Stimulated activated CD4-positive, alpha-beta T cell treated with anti-CD3 and anti-CD28 coated beads, Interleukin-15, amount 100 ng/mL, for 24 hours (primary cell): ENCODE measurements at regions not wholly inside any gene's neighbourhood (a gene's known extent, or its start where the extent isn't known, plus 50 kb on each side); places are given as distances from the start of the nearest gene placed in this dataset.
"Not testable (repeated sequence)": the region's sequence is repeated elsewhere in the genome, so short reads cannot be mapped to it uniquely, and the experiment has no call there.

Source experiments
- DNase-seq: peaks from one replicate; pipeline ENCODE4 v3.0.0-alpha.2; 2020

DNA sequence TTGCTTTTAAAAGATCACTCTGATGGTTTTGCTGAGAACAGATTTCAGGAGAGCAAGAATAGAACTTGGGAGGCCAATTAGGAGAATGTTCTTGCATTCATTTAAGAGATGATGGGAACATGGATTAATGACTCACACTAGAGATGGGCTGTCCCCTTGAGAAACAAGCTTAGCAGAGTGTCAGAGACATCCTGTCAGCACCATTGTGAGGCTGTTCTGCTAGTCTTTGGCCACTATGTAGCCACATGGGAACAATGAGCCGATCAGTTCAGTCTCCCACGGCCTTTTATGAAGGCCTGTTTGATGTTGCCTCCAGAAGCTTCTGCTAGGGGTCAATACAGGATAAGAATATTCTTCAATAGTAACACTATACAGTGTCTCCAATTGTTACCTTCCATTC, 113.0 kb upstream of the EYA4 start:
- DNase-seq = no peak

DNA sequence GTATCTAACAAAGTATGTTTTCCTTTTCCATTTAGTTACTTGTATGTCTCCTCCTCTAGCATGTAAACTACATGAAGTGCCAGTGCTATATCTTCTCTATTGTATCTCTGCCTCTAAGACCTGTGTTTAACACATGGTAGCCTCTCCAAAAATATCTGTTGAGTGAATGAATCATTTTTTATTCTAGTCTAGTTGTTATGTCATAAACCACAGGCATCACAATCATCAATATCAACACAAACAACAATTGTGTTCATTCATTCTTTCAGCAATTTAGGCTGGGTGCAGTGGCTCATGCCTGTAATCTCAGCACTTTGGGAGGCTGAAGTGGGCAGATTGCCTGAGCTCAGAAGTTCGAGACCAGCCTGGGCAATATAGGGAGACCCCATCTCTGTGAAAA, 111.6 kb upstream of the EYA4 start:
- no peak for DNase-seq

DNA sequence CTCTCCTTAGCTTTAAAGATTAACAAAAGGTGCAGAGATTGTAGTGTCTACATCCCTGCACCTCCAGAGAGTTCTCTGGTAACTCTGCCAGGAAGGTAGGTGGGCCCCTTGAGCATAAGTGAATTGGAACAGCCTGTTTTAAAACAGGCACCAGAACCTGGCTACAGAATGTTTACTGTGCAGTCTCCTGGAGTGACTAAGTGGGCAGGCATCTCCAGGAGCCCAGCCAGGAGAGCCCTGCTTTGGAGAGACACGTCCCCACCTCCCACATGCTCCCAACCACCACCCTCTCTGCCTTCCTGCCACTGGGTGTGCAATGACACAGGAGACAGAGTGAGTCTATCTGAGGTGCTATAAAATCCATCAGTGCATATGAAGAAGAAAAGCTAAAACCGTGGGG, 110.3 kb upstream of the EYA4 start:
- no peak for DNase-seq

DNA sequence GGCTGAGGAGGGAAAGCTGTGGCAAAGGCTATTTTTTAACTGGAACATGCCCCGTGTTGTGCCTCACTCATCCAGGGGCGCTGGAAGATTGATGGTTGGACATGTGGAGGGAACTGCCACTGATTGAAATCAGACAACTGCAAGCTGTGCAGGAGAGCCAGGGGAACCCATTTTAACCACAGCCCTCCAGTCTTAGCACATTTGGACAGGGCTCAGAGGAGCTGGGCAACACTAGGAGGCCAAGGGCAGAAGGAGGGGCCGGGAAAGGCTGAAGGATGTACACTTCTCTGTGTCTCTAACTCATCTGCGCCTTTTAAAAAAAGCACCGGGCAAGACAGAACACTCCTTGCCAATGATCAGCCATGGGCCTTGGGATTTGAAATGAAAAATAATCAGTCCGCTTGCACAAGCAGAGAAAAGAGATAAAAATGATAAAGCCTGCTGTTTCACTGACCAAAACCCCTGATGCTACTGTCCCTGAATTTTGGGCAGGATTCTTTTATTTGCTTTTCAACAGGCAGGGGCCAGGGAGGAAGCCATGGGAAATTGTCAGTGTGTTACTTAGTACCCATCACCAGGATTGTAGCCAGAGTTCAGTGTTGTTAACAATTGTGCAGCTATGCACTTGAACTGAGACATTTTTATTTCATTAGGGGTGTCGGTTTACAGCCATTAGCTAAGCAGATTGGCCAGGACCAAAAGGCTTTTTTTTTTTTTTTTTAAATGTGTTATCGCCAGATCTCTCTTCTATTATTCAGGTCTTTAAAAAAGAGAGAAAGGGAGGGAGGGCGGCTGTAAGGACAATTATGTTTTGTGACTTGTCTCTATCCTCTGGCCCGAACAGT, 109.3 kb upstream of the EYA4 start:
- no peak for DNase-seq

DNA sequence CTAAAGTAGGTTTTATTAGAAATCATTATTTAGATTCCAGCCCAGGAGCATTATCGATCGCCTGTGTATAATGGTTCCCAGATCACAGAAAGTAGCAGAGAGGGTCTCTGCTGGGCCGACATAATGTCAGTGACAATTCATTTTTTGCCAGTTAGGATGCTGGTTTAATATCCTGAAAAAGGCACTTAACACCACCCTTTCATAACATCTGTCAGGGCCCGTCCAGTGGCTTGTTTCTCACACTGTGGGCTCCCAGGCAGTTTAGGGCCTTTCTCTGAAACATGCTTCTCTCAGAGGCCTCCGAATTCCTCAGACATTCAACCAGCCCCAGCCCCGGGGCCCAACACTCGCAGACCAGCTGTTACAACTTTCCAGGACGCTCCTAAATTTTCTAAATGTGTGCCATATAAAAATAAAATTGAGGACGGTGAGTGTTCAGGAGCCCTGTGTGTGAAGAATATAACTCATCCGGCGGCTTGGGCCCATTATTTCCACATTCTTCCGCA, 108.6 kb upstream of the EYA4 start:
- no peak for DNase-seq

DNA sequence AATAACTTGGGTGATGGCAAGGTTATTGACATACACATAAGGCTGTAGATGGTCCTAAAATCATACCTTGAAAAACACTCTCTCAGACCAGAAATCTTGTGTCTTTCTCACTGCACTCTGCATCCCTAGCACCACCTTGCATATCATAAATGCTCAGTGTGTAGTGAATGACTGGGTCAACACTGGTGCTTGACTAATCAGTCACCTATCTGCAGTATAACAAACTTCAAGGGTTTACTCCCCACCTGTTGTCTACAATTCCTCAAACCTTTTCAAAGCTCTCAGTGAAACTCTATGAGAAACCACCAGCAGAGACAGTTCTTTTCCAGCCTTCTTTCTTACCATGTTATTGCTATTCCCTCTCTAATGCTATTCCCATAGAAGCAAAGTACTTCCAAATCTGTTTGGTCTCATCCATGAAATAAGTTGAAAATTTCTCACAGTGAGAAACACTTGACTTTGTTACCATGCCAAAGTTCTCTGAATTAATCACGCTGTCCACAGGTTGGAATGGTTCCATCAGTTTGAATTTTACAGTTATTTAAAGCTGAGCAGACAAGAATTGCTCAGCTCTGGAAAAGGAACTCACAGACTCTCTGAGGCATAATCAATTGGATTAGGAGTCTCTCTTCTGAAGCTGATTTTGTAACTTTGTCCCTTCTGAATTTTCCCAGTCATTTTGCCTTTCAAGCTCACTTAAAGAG, 104.8 kb upstream of the EYA4 start:
- DNase-seq = no peak

DNA sequence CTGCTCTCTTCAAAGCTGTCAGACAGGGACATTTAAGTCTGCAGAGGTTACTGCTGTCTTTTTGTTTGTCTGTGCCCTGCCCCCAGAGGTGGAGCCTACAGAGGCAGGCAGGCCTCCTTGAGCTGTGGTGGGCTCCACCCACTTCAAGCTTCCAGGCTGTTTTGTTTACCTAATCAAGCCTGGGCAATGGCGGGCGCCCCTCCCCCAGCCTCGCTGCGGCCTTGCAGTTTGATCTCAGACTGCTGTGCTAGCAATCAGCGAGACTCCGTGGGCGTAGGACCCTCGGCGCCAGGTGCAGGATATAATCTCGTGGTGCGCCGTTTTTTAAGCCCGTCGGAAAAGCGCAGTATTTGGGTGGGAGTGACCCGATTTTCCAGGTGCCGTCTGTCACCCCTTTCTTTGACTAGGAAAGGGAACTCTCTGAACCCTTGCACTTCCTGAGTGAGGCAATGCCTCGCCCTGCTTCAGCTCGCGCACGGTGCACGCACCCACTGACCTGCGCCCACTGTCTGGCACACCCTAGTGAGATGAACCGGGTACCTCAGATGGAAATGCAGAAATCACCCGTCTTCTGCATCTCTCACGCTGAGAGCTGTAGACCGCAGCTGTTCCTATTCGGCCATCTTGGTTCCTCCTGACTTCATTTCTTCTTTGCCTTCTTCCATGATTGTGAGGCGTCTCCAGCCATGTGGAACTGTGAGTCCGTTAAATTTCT, 93.5 kb upstream of the EYA4 start:
- not testable (repeated sequence) for DNase-seq

DNA sequence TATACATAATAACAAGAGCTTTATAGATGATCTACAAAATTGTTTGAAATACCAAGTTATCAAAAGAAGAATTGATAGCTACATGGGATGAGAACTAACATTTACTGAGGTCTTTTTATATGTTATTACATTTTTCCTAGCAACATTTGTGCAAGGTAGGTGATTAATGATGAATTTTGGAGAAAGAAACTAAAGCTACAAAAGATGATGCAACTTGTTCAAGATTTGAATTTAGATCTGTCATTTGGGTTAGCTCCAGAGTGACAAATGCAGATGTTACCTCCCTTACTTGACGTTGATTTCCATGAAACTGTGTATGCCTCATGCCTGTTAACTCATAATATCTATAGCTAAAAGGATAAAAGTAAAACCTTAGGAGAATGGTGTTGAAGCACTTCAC, 84.5 kb upstream of the EYA4 start:
- no peak for DNase-seq

DNA sequence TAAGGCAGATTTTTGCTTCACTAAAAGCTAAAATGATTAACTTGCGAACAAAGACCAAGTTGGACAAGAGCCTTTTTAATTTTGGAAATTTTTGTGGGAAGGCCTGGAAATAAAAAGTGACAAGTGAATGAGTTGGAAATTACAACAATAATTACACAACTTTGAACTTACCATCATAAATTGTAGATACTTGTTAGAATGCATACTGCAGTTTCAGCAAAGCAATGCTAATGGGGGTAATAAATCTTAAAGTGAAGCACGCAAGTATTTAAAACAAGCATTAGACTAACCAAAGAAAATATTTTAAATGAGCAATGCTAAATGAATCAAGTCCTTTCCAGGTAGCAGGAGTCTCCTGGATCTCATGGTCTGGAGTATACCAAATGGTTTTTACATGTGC, 83.2 kb upstream of the EYA4 start:
- no peak for DNase-seq

DNA sequence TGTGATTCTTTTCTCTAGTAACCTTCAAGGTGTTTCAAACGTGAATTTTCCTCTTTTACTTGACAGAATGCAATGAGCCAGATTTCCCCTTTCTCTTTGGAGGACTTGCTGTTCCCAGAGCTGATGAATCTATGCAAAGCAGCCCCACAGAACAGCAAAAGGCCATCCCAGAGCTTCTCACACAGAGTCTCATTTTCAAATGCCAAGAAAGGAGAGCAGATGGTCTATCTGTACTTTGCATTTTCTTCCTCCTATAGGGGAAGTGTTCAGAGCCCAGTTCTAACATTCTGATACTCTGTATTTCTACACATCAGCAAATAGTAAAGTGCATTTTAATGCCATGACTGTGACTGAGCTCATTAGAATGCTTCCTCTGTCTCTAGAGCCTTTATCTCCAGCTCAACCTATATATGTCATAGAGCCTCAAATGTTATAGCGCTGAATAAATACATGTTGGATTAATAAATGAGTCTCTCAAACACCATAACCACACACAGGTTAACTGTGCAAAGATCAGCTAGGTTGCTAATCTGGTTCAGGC, 81.8 kb upstream of the EYA4 start:
- DNase-seq = no peak

DNA sequence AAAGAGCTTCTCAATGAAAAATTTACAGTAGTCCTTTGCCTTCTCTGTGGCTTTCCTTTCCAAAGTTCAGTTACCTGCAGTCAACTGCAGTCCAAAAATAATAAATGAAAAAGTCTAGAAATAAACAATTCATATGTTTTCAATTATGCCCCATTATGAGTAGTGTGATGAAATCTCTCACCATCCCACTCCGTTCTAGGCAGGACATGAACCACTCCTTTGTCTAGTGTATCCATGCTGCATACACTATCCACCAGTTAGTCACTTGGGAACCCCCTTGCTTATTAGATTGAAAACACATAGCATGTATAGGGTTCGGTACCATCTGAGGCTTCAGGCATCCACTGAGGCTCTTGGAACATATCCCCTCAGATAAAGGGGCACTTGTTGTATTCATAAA, 80.6 kb upstream of the EYA4 start:
- DNase-seq = no peak

DNA sequence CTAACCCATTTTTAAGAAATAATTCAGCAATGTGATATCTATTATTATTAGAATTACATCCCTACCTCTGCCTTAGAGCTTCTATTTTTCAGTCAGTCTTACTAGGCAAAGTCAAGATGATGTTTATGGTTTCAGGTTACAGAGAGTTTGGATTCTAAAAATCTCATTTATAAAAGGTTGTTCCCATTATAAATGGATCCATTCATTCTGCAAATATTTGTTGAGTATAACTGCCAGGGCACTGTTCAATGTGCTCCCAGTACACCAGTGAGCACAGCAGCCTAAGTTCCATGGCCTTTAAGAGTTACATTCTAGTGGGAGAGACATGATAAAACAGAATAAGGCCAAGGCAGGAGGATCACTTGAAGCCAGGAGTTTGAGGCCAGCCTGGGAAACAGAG, 75.9 kb upstream of the EYA4 start:
- no peak for DNase-seq

DNA sequence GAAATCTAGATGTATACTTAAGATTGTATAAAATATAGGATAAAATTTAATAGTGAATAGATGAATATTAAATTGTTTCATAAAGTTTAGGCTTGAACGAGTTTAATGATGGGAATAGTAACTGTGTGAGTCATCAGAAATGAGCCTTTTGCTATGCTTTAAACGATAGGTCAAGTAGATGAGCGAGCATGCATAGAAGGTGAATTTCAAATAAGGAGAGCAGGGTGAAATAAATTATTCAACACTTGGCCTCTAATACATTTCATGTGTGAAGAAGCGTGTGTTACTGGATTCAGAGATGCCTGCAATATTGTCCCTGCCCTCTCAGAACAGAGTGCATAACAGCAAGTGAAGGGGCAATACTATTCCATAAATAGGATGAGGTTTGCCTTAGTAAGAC, 74.4 kb upstream of the EYA4 start:
- no peak for DNase-seq

DNA sequence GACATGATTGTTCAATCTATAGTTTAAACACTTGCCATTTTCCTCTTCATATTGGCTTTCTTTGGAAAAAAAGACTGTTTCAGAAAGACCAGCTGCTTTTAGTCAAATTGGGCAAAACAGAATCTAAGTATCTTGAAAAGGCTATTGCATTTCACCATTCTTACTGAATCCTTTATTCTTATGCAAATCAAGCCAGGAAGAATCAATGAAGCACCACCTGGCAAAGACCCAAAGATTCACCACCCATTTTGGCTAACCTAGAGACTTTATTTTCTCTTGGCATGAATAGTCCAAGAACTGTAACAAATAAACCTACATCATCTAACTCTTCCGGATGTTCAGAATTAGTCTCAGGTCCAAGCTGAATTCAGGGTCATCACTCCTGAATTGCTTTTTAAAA, 71.3 kb upstream of the EYA4 start:
- DNase-seq = no peak

DNA sequence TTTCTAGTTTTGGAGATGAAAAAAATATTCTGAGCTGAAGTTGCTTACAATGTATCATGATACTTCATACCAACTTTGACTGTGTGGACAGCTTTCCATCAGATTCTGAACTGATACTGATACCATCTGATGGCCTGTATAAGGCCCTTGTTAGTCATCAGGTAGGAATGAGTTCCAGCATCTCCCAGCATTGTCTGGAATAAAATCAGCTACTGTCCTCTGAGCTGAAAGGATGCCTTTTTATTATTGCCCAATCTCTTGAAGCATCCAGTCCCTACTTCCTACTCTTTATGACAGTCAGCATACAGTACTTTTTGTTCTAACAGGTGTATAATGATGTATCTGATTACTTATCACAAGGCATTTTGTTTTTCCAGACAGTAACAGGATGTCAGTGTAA, 70.6 kb upstream of the EYA4 start:
- DNase-seq = no peak

DNA sequence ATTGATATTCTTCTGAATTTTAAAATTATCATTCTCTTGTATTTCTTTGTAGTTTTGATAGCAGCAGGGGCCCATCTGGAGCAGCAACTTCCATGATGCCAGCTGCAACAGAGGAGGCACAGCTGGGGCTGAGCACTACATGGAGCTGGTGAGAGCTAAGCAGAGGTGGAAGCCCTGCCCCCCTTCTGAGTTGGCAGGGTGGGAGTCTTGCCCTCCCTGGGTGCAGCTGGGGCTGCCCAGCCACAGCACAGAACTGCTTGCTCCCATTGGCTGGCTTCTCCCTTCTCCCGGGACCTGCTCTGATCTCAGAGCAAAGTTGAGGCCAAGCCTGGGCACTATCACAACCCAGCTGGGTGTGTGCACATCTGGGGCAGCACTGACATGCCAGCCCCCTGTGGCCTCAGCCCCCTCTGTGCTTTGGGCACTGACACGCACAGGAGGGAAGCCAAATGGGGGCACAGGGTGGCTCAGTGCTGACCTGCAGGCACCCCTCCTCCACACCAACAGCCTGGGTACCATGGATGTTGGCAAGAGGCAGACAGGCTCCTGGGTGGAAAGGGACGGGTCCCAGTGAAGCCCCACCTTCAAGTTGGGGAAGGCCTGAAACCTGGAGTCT, 69.1 kb upstream of the EYA4 start:
- no peak for DNase-seq

DNA sequence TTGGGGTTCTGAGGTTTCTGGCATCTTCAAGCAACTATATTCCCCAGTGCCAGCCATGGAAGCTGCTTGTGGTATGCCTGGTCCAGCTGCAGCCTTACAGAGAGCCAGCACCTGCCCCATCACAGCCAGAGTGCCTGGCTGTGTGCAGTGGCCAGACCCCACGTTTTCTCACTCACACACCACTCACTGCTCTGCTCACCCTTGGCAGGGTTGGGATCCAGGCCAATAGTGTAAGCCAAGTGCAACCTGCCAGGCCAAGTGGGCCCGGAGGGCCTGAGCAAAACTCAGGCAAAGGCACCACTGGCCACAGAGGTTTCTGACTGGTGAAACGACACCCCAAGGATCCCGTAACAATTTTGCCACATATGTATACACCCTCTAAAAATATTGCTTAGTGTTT, 67.9 kb upstream of the EYA4 start:
- no peak for DNase-seq

DNA sequence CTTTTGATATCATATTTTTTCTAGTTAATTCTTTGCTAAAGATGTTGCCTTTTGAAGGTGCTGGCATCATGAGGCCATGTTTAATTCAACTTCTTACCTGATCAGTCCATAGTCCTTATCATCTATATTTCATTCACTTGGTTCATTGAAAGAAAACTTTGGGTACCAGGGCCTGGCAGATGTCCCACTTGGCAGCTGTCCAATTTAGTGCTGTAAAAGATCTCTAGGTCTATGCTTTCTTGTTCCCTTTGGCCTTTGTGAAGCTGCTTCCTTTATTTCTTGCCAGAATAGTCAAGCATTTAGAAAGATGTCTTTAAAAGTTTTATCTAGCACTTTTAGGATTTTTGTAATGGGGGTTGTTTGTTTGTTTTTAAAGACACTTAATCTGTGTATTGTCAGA, 61.7 kb upstream of the EYA4 start:
- DNase-seq = no peak

DNA sequence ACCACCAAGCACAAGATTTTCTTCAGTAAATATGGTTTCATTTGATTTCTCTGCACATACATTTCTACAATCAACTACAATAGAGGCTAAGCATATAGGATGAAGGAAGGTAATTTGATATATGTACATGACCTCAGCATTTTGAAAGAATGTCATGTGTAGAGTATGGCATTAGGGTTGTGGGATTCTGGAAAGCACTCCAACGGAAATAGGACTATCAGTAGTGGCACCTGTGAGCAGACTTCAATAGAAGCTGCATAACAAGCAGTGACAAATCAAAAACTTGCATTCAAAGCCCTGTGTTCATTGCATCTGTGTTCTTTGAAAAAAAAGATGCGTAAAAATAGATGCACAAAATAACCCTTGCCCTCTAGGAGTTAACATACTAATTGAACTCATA, 57.5 kb upstream of the EYA4 start:
- no peak for DNase-seq

DNA sequence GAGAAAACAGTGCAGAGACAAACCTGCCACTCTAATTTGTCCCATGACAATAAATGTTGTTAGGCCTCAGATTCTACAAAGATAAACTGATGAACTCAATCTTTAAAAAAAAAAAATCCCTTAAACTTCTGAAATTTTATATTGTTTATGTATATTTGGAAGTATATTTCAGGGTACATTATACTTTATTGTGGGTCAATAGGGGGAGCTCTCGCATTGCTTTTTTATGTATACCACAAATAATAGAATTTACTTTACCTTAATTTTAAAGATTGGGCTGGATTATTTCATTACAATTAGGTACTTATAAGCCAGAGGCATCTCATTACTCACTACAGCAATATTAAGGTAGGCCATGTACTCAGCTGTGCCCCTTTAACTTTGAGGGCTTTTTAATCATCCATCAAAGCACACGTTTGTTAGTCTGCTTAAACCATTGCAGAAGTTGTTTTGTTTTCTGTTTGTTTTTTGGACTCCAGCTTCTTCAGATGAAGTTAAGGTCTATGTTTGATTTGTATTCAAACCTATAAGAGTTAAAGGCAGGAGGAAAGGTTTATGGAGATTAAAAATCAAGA, 56.3 kb upstream of the EYA4 start:
- DNase-seq = no peak

DNA sequence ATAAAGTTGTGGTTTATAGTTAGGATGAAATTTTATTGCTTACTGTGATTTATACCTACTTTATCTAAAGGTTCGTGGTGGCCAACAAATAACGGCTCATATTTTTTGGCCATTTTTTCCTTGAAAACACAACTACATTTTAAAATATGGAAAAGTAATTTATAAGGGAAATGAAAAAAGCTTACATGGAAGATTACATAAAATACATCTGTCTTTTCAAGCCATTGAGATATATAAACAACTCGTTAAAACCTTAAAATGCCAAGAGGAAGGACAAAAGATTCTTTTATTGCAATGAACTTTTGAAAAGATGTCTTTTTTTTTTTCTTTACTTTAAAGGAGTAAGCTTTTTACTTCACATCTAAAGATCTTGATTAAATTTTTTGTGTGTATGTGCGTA, 55.4 kb upstream of the EYA4 start:
- no peak for DNase-seq

DNA sequence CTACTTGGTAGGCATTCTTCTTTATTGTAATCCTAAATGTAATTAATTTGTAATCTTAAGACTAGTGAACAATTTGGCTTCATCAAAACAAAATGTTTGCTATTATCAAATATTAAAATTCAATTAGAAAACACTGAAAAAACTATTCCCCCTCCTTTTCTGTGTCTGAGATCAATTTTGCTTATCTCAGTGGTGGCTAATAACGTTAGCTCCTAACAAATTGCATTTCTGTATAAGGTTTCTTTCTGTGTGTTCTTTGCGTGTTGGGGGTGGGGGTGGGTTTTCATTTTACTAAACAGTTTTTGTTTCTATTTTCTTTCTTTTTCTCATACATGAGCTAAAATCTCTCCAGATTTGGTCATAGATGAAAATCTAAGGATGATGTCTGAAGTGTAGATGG, 54.0 kb upstream of the EYA4 start:
- DNase-seq = no peak
